Muscle layer of colon (tissue), 2 donors: ENCODE measurements at regions not wholly inside any gene's neighbourhood (a gene's known extent, or its start where the extent isn't known, plus 50 kb on each side); places are given as distances from the start of the nearest gene placed in this dataset.

Source experiments
- H3K27ac ChIP-seq: one replicate; pipeline ENCODE4 v1.7.0; 2013; ENCODE audit warnings: low read depth, mild to moderate bottlenecking, low read length, moderate library complexity
- H3K27me3 ChIP-seq, 2 donors: one replicate each; pipeline ENCODE4 v1.7.0; 2013; ENCODE audit warnings: low read length in 2 of 2, mild to moderate bottlenecking in 2 of 2; ENCODE audit not compliant: insufficient read depth in 2 of 2, control insufficient read depth in 1 of 2
- H3K36me3 ChIP-seq: one replicate; pipeline ENCODE4 v1.7.0; 2013; ENCODE audit warnings: mild to moderate bottlenecking, low read length; ENCODE audit not compliant: insufficient read depth
- H3K4me1 ChIP-seq: one replicate; pipeline ENCODE4 v1.7.0; 2013; ENCODE audit warnings: mild to moderate bottlenecking, low read length; ENCODE audit not compliant: insufficient read depth
- H3K4me3 ChIP-seq, 2 donors: one replicate each; pipeline ENCODE4 v1.7.0; 2013; ENCODE audit warnings: low read length in 2 of 2, low read depth in 1 of 2, mild to moderate bottlenecking in 1 of 2, moderate library complexity in 1 of 2
- H3K9ac ChIP-seq: one replicate; pipeline ENCODE4 v1.7.0; 2013; ENCODE audit warnings: low read length
- H3K9me3 ChIP-seq: one replicate; pipeline ENCODE4 v1.7.0; 2013; ENCODE audit warnings: mild to moderate bottlenecking, low read length
- donor health status: abdominal sarcoma.
- donor health status: Adenocarcinoma of cecum.

DNA sequence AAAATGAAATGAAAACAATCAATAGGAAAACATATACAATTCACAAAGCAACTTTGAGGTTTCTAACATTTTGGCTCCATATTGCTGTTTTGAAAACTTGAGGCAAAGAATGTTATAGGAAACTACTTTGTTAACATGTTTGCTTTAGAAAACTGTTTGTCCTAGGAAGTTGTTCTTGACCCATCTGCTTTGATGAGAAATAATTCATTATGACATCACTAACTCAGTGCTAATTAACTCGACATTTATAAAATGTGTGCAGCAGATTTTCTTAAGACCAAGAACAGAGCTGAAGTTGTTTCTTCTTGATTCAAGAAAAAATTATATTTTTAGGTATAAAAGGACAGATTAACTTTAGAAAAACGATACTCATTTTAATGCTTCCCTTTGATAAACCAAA is 94.7 kb downstream of the SOX9 start:
- H3K36me3 ChIP-seq, result no peaks in the 10 kb centered on the region
- no peak overlapping the region for H3K9ac ChIP-seq
- peaks cover 14 to 20% of the 10 kb centered on the region in 2 donors for H3K27me3 ChIP-seq
- no peaks in the 10 kb centered on the region for H3K4me1 ChIP-seq
- no peaks in the 10 kb centered on the region for H3K9me3 ChIP-seq
- no peak overlapping the region for H3K27ac ChIP-seq
- no peak overlapping the region for H3K4me3 ChIP-seq

DNA sequence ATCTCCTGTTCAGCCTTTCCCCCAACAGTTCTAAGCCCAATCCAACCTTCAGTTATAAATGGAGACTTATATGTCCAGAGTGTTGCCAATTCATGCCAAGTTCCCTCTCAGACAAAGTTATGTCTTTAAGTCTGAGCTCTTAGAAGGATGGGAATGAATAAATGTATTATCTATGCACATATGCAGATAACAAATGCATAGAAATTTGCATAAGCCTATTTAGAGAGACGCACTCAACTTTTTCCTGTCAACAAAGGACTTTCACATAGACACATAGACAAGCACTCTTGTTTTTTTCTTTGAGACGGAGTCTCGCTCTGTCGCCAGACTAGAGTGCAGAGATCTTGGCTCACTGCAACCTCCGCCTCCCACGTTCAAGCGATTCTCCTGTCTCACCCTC is 95.1 kb downstream of the SOX9 start:
- Histone ChIP-seq H3K9me3 (no peaks in the 10 kb centered on the region), H3K27ac (no peak overlapping the region), H3K9ac (no peak overlapping the region), H3K36me3 (no peaks in the 10 kb centered on the region), H3K4me1 (no peaks in the 10 kb centered on the region), H3K4me3 (no peak overlapping the region), H3K27me3 (peaks cover 19 to 22% of the 10 kb centered on the region in 2 donors)

DNA sequence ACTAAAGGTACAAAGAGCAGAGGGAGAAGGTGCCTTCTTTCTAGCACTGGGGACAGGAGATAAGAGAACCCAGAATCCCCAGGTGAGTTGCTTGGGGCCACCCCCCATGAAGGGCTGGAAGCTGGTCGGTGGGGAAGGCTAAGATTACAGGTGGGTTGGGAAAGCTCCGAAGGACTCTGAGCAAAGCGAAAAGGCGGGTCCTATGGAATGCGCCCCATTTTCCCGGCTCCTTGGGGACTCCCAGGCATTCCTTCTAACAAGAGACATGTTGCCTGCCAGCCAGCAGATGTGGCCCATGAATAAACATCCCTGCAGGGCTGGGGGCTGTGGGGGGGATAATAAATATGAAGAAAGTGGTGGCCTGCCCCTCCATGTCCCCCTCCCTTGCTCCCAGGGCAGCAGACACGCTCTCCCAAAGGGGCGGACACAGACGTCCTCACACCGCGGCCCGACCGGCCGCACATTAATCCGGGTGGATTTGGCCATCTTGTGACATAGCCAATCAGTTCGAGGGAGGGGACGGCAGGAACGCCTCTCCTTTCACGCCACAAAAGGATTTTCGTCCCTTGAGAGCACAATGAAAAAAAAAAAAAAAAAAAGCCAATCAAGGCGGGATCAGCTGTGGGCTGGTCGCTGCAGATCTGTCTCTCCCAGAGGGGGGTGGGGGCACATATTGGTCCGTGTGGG is 98.5 kb downstream of the SOX9 start:
- Histone ChIP-seq H3K4me1 (no peaks in the 10 kb centered on the region), H3K9me3 (no peaks in the 10 kb centered on the region), H3K36me3 (no peaks in the 10 kb centered on the region), H3K9ac (no peak overlapping the region), H3K27ac (no peak overlapping the region), H3K4me3 (no peak overlapping the region), H3K27me3 (peaks cover 19 to 22% of the 10 kb centered on the region in 2 donors)

DNA sequence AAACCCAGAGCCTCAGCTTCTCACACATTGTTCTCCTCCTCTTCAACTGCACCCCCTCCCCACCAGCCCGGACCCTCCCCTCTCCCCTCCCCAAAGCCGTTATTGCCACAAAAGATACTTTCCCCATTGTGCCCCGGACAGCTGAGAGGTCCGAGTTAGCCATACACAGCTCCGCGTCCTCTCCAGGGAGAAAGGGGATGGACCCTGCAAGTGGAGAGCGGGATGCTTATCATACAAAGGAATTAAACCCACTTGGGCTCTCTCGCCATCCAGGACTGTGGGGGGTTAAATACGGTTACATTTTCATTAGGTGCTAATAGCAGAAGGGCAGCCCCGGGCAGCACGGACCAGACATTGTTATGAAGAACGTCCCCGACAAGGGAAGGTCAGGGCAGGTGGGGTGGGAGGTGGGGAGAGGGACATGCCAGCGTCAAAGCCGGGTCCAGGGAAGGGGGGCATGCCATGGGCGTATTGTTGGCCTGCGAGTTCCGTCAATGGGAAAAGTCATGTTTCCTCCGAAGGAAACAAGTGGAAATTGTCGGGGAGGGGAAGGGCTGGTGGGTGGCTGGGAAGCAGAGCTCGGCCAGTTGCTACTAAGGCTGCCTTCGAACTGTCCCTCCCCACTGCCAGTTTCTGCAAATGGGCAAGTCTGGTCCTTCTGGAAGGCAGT is 99.1 kb downstream of the SOX9 start:
- Histone ChIP-seq H3K9me3 (no peaks in the 10 kb centered on the region), H3K36me3 (no peaks in the 10 kb centered on the region), H3K4me1 (no peaks in the 10 kb centered on the region), H3K27ac (no peak overlapping the region), H3K27me3 (peaks cover 19 to 22% of the 10 kb centered on the region in 2 donors), H3K4me3 (no peak overlapping the region), H3K9ac (no peak overlapping the region)

DNA sequence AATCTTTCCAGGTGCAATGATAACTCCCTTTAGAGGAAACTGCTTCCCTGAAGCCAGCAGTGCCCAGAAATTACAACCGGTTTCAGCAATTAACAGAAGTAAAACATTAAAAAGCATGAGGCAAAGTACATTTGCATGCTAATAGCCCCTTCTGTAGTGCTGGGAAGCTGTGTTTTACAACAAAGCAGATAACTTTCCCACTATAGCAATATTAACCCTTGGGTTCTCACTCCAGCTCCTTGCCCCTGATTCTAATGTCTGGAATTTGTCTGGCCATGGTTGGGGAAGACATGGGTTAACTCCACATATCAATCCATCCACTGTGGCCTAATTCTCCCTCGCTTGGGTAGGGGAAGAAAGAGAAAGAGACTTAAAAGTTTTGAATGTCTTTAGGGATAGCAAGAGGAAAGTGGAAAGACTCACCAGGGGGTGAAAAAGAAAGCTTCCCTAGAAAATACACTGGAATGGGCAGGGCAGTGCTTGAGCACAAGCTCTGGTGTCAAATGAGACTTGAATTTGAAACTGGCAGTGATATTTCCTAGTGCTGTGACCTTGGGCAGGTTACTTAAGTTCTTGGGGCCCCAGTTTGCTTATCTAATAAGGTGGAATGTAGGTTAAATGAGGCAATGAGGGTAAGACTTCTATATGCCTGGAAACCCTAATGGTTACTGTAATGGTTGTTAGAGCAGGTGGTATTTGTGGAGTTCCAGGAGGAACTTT is 102.0 kb downstream of the SOX9 start:
- H3K9ac ChIP-seq, result no peak overlapping the region
- H3K27me3 ChIP-seq, result peaks cover 19 to 22% of the 10 kb centered on the region in 2 donors
- H3K36me3 ChIP-seq, result no peaks in the 10 kb centered on the region
- H3K4me3 ChIP-seq, result no peak overlapping the region
- H3K27ac ChIP-seq, result no peak overlapping the region
- no peaks in the 10 kb centered on the region for H3K4me1 ChIP-seq
- H3K9me3 ChIP-seq, result no peaks in the 10 kb centered on the region

DNA sequence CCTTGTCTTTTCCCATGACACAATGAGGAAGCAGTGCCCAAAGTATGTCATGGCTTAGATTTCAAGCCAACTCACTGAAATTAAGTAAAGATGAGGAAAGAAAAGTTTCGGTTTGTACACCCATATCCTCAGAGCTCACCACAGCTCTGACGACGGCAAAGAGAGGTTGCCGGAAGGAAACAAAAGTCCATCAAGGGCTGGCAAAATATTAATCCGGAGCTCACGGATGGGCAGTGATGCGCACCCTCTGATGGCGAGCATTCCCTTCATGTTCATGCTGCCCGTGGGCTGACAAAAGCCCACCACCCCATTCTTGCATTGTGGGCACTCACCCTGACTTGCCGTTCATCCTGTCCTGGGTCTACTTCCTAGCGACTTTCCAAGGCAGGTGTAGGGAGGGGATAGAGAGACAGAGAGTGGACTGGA is 103.1 kb downstream of the SOX9 start:
- Histone ChIP-seq H3K27me3 (peaks cover 18 to 19% of the 10 kb centered on the region in 2 donors), H3K27ac (no peak overlapping the region), H3K4me3 (no peak overlapping the region), H3K9me3 (no peaks in the 10 kb centered on the region), H3K9ac (no peak overlapping the region), H3K4me1 (no peaks in the 10 kb centered on the region), H3K36me3 (no peaks in the 10 kb centered on the region)

DNA sequence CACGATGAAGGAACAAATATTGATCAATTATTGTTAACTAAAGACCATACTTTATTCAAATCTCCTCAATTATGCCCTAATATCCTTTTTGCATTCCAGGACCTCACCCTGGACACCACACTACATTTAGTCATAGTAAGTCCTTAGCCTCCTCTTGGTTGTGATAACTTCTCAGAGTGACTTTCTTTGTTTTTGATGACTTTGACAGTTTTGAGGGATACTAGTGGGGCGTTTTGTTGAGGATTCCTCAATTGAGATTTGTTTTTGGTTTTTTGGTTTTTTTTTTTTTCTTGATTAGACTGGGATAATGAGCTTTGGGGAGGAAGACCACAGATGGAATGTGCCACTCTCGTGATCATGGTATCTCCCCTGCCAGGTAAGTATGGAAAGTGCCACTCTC is 105.5 kb downstream of the SOX9 start:
- no peaks in the 10 kb centered on the region for H3K27me3 ChIP-seq
- no peak overlapping the region for H3K27ac ChIP-seq
- no peak overlapping the region for H3K4me3 ChIP-seq
- no peaks in the 10 kb centered on the region for H3K4me1 ChIP-seq
- no peaks in the 10 kb centered on the region for H3K9me3 ChIP-seq
- H3K36me3 ChIP-seq, result no peaks in the 10 kb centered on the region
- no peak overlapping the region for H3K9ac ChIP-seq

DNA sequence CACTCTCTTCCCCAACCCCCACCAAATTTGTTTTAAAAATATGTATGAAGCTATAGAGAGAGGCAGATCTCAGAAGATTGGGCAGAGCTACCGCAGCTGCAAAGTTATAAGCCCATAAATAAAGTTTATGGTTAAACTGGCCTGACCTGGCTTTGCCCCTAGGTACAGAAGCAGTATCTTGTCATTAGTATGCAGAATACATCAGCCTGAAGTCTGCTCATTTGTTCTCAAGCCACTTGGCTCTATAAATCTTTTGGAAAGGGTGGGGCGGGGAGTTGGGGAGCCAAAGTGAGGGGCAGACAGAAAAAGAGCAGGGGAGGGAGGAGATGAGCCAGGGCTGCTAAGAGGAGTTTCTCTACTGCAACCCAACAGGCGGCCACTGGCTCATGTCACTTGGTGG is 113.2 kb downstream of the SOX9 start:
- no peaks in the 10 kb centered on the region for H3K27me3 ChIP-seq
- H3K36me3 ChIP-seq, result no peaks in the 10 kb centered on the region
- H3K27ac ChIP-seq, result no peak overlapping the region
- no peaks in the 10 kb centered on the region for H3K9me3 ChIP-seq
- no peak overlapping the region for H3K9ac ChIP-seq
- no peak overlapping the region for H3K4me3 ChIP-seq
- no peaks in the 10 kb centered on the region for H3K4me1 ChIP-seq

DNA sequence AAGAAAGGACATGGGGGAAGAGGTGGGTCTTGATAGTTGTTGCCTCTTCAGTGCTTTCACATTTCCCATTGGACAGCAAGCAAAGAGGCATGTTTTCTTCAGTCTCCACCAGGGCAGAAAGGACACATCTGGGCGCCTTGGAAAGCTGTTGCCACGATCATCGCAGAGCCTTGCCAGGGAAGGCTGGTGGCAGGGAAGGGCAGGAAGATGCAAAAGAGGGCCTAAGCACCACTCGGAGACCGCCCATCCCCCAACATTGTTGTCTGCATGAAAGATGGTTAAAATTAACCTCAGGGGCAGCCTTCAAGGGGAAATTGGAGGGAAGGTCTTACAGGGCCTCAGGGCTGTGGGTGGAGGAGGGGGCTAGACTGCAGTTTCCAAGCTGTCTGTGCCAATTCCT is 114.2 kb downstream of the SOX9 start:
- H3K9me3 ChIP-seq, result no peaks in the 10 kb centered on the region
- H3K4me1 ChIP-seq, result no peaks in the 10 kb centered on the region
- H3K9ac ChIP-seq, result no peak overlapping the region
- H3K36me3 ChIP-seq, result no peaks in the 10 kb centered on the region
- no peak overlapping the region for H3K4me3 ChIP-seq
- no peaks in the 10 kb centered on the region for H3K27me3 ChIP-seq
- H3K27ac ChIP-seq, result no peak overlapping the region

DNA sequence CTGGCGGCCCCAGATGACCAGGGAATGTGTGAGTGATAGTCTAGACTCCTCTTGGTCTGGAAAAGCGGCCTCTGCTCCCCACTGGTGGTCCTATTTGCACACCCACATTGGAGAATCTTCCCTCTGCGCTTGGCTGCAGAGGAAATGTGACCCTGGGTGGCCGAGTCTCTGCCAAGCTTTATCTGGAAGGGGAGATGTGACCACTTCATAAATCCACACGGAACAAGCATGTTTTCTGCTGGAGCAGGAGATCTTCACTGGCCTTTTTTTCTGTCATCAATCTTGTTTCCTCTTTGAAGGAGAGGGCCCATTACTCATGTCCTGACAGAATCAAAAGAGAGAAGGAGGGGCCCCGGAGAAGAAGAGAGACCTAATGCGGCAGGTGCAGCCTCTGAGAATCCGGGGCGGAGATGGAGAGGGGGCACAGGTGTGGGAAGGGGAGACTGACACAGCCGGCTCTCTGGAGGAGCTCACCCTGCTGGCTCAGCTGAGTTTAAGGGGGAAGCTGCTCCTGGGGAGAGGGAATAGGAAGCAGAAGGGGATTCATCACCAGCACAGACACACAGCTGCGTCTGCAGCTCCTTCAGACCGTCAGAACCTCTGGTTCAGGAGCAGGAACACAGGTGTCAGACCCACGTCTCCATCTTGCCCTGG is 116.3 kb downstream of the SOX9 start:
- Histone ChIP-seq H3K27ac (no peak overlapping the region), H3K4me3 (no peak overlapping the region), H3K9me3 (no peaks in the 10 kb centered on the region), H3K27me3 (no peaks in the 10 kb centered on the region), H3K4me1 (no peaks in the 10 kb centered on the region), H3K9ac (no peak overlapping the region), H3K36me3 (no peaks in the 10 kb centered on the region)

DNA sequence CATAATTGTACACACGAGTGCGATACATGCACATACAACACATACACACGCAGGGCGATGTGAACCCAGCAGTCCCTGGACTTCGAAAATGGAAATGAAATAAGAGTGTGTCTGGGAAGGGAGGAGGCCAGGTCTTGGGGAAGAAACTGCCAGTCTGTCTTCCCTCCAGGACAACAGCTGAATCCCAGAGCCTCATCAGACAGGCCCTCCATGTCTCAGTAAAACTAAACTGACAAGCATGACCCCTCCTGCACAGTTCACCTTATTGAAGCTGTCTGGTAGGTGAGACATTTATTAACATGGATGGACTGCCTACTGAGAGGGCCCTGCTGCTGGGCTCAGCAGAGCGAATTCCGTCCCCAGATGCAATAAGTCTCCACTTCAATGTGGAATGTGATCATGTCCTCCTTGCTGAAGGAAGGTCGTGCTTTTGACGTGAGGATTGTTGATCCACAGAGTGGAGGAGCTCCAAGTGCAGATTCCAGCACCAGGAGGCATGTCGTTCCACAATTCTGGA is 117.4 kb downstream of the SOX9 start:
- H3K36me3 ChIP-seq, result no peaks in the 10 kb centered on the region
- H3K27me3 ChIP-seq, result no peaks in the 10 kb centered on the region
- H3K4me1 ChIP-seq, result no peaks in the 10 kb centered on the region
- H3K4me3 ChIP-seq, result no peak overlapping the region
- no peak overlapping the region for H3K27ac ChIP-seq
- no peak overlapping the region for H3K9ac ChIP-seq
- no peaks in the 10 kb centered on the region for H3K9me3 ChIP-seq
